Activated CD8-positive, alpha-beta T cell treated with anti-CD3 and anti-CD28 coated beads for 36 hours (primary cell): ENCODE measurements at regions not wholly inside any gene's neighbourhood (a gene's known extent, or its start where the extent isn't known, plus 50 kb on each side); places are given as distances from the start of the nearest gene placed in this dataset.

ENCODE experiments used
- ATAC-seq: fragments of 200-7000 bp; cut with Tn5 transposase; one replicate; pipeline ENCODE4 v1.10.0; 2021; ENCODE audit warnings: mild to moderate bottlenecking, moderate library complexity
- CTCF ChIA-PET: fragments of 350-600 bp; sonication (Branson Sonifier 250); formaldehyde crosslinking; loops from one replicate; lab custom pipeline; 2021; ENCODE audit warnings: antibody characterized with exemption; lab: Charles Lee
- POLR2A ChIA-PET: fragments of 350-600 bp; sonication (Branson Sonifier 250); formaldehyde crosslinking; loops from one replicate; lab custom pipeline; 2021; ENCODE audit warnings: antibody characterized with exemption; lab: Charles Lee
- DNase-seq: peaks from one replicate; pipeline ENCODE4 v3.0.0-alpha.2; 2020
- H3K27ac Mint-ChIP-seq: one replicate; pipeline ENCODE4 v1.8.0; 2021; ENCODE audit warnings: mild to moderate bottlenecking, mixed read lengths
- H3K27me3 Mint-ChIP-seq: one replicate; pipeline ENCODE4 v1.8.0; 2021; ENCODE audit warnings: mixed read lengths
- H3K36me3 Mint-ChIP-seq: one replicate; pipeline ENCODE4 v1.8.0; 2021; ENCODE audit warnings: low read depth, mixed read lengths
- H3K4me1 Mint-ChIP-seq: one replicate; pipeline ENCODE4 v1.8.0; 2021; ENCODE audit warnings: low read depth, mixed read lengths
- H3K4me3 Mint-ChIP-seq: one replicate; pipeline ENCODE4 v1.8.0; 2021; ENCODE audit warnings: mild to moderate bottlenecking, moderate library complexity, mixed read lengths
- H3K9me3 Mint-ChIP-seq: one replicate; pipeline ENCODE4 v1.8.0; 2021; ENCODE audit warnings: mixed read lengths
- CTCF ChIP-seq: fragments of 200-600 bp; IDR thresholded peaks from one replicate; pipeline ENCODE4 v1.8.0; 2022; ENCODE audit warnings: antibody characterized with exemption, mild to moderate bottlenecking
- intact Hi-C: fragments of 100-400 bp; cut with micrococcal nuclease; formaldehyde crosslinking; loops from one replicate; pipeline ENCODE4 v1.10.0; 2022

GRCh38 chr15:38614621-38615020 lies 50.0 kb upstream of the RASGRP1 start:
- ATAC-seq, result no peak
- no peak for DNase-seq
- ChIA-PET CTCF (interaction anchor here (1.2 to 7.9 kb wide), 3 partner anchors 12 to 74 kb away, joined by 5 to 71 read pairs (median 62); partner anchors contain the start of gene RASGRP1), POLR2A (interaction anchor here (0.8 to 1.4 kb wide), 5 partner anchors 10 to 51 kb away, joined by 3 to 10 read pairs (median 4); partner anchors contain the start of gene RASGRP1)
- H3K9me3 Mint-ChIP-seq, result no peaks in the 10 kb centered on the region
- H3K36me3 Mint-ChIP-seq, result peaks cover 2% of the 10 kb centered on the region
- peaks cover 47% of the 10 kb centered on the region for H3K4me1 Mint-ChIP-seq
- no peaks in the 10 kb centered on the region for H3K27me3 Mint-ChIP-seq
- H3K4me3 Mint-ChIP-seq, result no peak overlapping the region
- TF ChIP-seq CTCF, result no peak
- intact Hi-C loops, result loop anchor here (5.0 kb wide), 2 partner anchors 58 to 73 kb away; no protein-coding TSS in a partner anchor
- no peak overlapping the region for H3K27ac Mint-ChIP-seq

GRCh38 chr15:38617831-38618230 lies 53.2 kb upstream of the RASGRP1 start:
- Mint-ChIP-seq H3K4me3 (no peak overlapping the region), H3K4me1 (peaks cover 27% of the 10 kb centered on the region), H3K27me3 (no peaks in the 10 kb centered on the region), H3K36me3 (no peaks in the 10 kb centered on the region), H3K9me3 (no peaks in the 10 kb centered on the region), H3K27ac (no peak overlapping the region)
- intact Hi-C loops, result no loop called here
- CTCF ChIA-PET, result interaction anchor here (0.7 to 3.2 kb wide), 7 partner anchors 14 to 72 kb away, joined by 3 to 10 read pairs (median 5); partner anchors contain the start of gene RASGRP1
- POLR2A ChIA-PET, result interaction anchor here (0.6 to 1.5 kb wide), 5 partner anchors 9 to 56 kb away, joined by 3 to 6 read pairs (median 3); partner anchors contain the start of gene RASGRP1
- no peak for ATAC-seq
- DNase-seq, result no peak
- no peak for TF ChIP-seq CTCF

GRCh38 chr15:38618242-38618955 lies 53.8 kb upstream of the RASGRP1 start:
- Mint-ChIP-seq H3K4me3 (no peak overlapping the region), H3K9me3 (no peaks in the 10 kb centered on the region), H3K27me3 (no peaks in the 10 kb centered on the region), H3K27ac (no peak overlapping the region), H3K36me3 (no peaks in the 10 kb centered on the region), H3K4me1 (peaks cover 21% of the 10 kb centered on the region)
- ChIA-PET CTCF (interaction anchor here (0.7 to 3.2 kb wide), 7 partner anchors 13 to 71 kb away, joined by 3 to 10 read pairs (median 5); partner anchors contain the start of gene RASGRP1), POLR2A (interaction anchor here (0.6 to 1.5 kb wide), 5 partner anchors 9 to 57 kb away, joined by 3 to 6 read pairs (median 3); partner anchors contain the start of gene RASGRP1)
- intact Hi-C loops, result no loop called here
- ATAC-seq, result no peak
- TF ChIP-seq CTCF, result no peak
- no peak for DNase-seq

GRCh38 chr15:38620098-38620497 lies 55.5 kb upstream of the RASGRP1 start:
- DNase-seq (no peak), ATAC-seq (no peak)
- Mint-ChIP-seq H3K27ac (peak overlapping the region; percentile 22), H3K27me3 (no peaks in the 10 kb centered on the region), H3K9me3 (no peaks in the 10 kb centered on the region), H3K4me3 (no peak overlapping the region), H3K36me3 (no peaks in the 10 kb centered on the region), H3K4me1 (peaks cover 17% of the 10 kb centered on the region)
- intact Hi-C loops, result no loop called here
- CTCF ChIA-PET, result interaction anchor here (1.3 to 3.0 kb wide), 4 partner anchors 11 to 70 kb away, joined by 3 to 7 read pairs (median 5); no protein-coding TSS in a partner anchor
- POLR2A ChIA-PET, result no interaction called here
- TF ChIP-seq CTCF, result no peak
